ENCODE measurements at regions not wholly inside any gene's neighbourhood (a gene's known extent, or its start where the extent isn't known, plus 50 kb on each side); places are given as distances from the start of the nearest gene placed in this dataset.
"Not testable (repeated sequence)": the region's sequence is repeated elsewhere in the genome, so short reads cannot be mapped to it uniquely, and the experiment has no call there.

- no peak for DNase-seq
Observed at GRCh38 chr19:30691819-30692166, 319.6 kb downstream of the ZNF536 start.

DNA sequence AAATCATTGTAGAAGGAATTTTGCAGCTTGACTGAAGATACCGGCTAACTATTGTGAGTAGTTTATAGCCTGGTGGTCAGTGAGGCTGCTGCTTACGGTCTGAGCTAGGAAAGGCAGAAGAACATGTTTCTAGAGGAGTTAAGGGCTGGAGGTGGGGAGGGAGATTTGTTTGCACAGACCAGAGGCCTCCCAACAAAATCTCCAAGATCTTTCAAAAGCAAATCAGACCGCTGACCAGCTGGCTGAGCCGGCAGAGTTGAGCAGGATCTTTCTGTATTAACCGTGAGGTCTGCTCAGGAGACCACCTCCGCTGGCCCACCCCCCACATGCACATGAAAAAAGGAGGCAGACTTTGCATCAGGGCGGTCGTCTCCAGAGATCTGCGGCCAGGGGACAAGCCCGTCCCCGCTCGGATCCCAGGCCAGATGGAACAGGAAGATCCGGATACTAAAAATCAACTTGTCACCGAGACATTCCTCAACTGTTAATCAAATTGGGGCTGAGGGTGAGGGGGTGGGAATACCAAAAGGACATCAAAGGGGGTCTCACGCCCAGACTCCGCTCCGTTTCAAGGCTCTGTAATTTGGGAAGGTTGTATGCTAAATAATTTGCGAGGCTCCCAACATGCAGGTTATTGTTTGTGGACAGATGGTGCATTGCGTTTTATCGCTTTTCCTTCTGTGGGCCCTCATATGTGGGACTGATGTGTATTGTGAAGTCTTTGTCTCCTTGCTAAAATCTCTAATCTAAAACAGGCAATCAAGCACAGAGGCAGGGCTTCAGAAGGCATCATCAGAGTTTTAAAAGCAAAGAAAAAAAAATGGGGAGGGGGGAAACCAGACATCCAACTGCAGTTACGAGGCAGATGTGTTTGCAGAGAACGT lies 319.0 kb downstream of the ZNF536 start:
- no peak for DNase-seq

- DNase-seq = no peak
Observed at GRCh38 chr19:30690525-30690924, 318.3 kb downstream of the ZNF536 start.

- DNase-seq = no peak
Observed at GRCh38 chr19:30689474-30689873, 317.3 kb downstream of the ZNF536 start.

GRCh38 chr19:30688696-30689095 lies 316.5 kb downstream of the ZNF536 start:
- no peak for DNase-seq

GRCh38 chr19:30686826-30687566 lies 314.8 kb downstream of the ZNF536 start:
- DNase-seq = no peak

DNA sequence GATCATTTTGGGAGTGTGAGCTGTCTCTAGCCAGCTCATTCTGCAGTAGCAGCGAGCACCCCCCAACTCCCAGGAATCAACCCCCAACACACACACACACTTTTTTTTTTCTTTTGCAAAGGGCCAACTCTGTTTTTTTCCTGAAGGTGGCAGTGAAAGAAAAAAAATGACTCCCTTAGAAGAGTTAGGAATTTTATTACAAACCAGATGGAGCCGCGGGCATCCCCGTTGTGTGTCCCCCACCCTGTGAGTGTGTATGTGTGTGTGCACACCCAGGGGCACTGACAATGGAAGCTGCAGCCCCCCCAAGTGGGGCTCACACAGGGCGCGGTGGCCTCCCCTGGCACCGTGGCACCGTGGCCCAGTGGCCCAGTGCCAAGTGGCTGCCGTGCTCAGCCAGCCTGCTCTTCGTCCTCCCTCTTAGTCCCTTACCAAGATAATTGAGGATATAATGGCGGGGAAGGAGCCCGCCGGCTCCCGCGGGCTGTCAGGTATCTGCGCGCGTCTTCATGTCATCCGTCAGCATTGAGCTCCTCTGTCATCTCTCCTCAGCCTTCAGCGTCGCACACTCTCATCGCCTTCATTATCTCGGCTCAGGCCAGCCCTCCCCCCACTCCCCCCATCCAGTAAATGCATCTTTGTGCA lies 314.1 kb downstream of the ZNF536 start:
- DNase-seq = no peak

GRCh38 chr19:30685426-30686000 lies 313.3 kb downstream of the ZNF536 start:
- no peak for DNase-seq

- DNase-seq = no peak
Observed at GRCh38 chr19:30684613-30685012, 312.4 kb downstream of the ZNF536 start.

GRCh38 chr19:30682999-30683536 lies 310.9 kb downstream of the ZNF536 start:
- DNase-seq = peak; percentile 32

DNA sequence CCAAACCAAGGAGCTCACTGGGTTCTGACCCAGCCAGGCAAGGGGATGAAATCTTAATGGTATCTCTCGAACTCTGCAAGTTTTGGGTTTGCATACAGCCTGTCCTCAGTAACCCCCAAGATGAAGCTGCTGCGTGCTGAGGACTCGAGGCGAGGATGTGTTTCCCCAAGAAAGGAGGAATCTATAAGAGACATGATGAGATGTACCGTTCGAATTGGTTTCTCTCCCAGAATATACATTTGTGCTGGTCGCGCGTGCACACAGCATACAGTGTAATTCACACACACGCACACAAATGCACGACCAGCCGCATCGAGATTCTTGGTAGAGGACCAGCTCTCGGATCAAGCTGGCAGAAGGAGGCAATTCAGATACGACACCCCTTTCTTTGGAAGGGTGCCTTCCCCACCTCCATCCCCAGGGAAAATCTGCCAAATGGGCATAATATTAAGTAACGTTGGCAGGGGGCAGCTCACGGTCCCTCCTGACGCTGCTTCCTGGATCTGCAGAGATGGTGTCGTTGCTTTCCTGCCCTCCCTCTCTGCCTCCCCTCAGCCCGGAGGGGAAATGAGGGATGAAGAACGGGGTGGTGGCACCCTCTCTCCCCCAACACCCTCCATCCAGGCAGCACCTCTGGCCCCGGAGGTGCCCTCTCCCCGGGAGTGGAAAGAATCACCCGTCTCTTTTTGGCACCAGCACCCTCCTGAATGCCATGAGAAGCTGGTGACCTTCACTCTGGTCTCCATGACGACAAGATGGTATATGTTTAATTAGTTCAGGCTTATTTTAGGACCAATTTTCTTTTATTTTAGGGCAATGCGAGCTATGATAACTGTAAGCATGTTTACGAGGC lies 310.2 kb downstream of the ZNF536 start:
- no peak for DNase-seq

DNA sequence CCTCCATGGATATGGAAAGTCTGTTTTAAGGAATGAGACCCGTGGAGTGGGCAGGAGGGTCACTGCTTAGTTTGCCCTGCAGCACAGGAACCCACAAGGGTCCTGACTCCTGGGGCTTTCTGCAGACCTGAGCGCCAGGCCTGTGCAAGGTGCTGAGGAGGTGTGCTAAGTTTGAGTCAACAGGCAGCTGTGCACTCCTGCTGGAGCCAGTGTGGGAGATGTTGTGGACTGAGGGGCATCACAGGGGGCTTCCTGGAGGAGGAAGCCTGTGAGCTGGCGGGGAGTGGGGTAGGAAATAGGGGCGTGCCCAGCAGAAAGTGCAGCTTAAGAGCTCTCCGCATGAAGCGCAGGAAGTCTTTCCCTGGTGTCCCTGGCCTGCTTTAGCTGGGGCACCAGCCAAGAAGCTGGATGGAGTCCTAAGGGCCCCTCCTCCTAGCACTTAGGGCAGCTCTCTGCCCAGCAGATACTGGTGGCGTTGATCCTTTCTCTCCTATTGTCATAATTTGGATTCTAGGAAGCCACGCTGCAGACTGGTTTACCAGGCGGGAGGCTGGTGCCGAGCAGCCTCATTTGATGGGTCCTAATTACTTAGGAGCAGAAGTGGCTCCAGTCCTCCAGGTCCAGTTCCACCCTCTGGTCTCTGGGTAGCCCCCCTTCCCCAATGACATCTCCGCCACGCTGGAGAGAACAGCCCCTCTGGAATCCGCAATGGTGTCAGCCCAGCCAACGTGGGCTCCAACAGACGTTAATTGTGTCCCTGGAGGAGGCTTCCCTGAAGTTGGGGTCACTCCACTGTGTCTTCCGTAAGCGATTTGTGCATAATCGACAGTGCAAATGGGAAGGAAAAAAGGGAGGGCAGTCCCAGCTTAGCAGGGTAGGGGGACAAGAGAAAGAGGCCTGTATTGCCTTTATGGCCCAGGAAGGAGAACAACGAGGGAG lies 309.2 kb downstream of the ZNF536 start:
- DNase-seq = no peak

GRCh38 chr19:30680399-30680798 lies 308.2 kb downstream of the ZNF536 start:
- not testable (repeated sequence) for DNase-seq

- DNase-seq = no peak
Observed at GRCh38 chr19:30679789-30680188, 307.6 kb downstream of the ZNF536 start.

DNA sequence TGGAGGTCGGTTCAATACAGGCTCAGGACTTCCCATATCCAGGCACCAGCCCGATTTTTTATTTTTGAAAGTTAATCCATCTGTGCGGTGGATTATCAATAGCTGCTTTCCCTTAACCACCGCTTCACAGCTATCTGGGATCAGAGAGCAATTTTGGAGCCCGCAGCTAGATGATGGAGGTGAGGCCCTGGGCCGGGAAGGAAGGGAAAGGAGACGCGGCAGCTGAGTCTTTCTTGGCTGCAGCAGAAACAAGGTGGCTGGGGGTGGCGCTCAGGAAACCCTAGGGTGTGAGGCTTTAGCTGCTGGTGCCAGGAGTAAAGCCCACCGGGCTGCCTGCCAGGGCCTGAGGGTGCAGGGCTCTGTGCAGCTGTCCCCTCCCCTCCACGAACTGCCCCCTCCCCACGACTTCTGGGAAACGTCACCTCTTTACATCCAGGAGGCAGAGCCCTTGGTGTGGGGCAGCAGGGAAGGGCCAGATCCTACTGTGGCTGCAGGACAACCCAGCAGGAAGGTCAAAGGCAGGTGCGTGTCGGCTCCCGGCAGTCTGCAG lies 307.0 kb downstream of the ZNF536 start:
- DNase-seq = no peak

DNA sequence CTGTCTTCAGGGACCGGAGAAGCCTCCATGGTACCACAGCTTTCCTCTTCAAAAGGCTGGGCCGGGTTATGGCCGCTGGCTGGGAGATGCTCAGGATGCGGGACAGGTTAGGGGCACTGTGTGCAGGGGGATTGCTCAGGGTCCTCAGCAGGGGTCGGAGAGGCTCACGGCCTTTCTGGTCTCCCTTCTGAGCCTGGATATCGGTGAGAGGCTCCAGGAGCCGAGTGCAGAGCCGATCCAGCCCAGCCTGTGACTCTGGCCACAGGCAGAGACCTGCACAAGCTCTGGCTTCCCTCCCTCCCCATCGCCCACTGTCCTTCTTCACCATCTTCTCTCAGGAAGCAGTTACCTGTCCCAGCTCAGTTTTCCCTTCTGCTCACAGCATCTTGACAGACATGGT lies 306.0 kb downstream of the ZNF536 start:
- DNase-seq = no peak

DNA sequence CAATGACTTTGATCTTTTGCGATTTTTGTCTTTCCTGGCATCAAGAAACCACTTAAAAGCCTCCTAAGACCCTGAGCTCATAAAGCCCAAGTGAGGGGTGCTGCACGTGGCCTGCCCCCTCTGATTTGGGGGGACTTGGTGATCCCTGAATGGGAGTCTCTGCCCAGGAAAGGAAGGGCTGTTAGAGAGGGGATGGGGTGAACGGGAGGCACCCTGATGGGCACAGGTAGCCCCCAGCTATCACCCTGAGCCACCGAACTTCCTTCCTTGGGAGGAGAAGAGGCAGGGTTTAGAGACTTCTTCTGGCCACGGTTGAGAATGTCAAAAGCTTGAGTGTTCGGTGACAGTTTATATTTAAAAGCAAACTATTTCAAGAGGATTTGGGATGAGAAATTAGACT lies 305.5 kb downstream of the ZNF536 start:
- DNase-seq = no peak

- DNase-seq = no peak
Observed at GRCh38 chr19:30676990-30677679, 305.0 kb downstream of the ZNF536 start.

DNA sequence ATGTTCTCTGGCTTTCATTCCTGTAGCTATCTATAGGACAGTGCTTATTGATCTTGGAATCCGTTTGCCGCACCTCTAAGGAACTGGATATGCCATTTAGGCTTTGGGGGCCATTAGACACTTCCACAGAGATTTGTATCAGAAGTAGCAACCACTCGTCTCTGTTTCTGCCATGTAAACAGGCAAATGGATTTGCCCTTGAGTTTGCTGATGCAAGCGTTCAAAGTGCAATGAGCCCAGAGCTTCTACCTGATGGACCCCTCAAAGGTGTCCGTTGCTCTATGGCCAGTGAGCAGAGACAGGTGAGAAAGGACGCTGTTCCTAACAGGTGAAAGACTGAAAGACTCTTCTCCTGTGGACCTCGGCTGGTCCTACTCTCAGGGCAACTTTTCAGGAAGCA lies 302.9 kb downstream of the ZNF536 start:
- no peak for DNase-seq

- no peak for DNase-seq
Observed at GRCh38 chr19:30674656-30675055, 302.5 kb downstream of the ZNF536 start.
